ENCODE measurements at regions not wholly inside any gene's neighbourhood (a gene's known extent, or its start where the extent isn't known, plus 50 kb on each side); places are given as distances from the start of the nearest gene placed in this dataset.

- ATAC-seq (ENCODE audit: low FRiP score) (no peak), DNase-seq (ENCODE audit: low spot score) (no peak)
- TF ChIP-seq, protein P1, sequence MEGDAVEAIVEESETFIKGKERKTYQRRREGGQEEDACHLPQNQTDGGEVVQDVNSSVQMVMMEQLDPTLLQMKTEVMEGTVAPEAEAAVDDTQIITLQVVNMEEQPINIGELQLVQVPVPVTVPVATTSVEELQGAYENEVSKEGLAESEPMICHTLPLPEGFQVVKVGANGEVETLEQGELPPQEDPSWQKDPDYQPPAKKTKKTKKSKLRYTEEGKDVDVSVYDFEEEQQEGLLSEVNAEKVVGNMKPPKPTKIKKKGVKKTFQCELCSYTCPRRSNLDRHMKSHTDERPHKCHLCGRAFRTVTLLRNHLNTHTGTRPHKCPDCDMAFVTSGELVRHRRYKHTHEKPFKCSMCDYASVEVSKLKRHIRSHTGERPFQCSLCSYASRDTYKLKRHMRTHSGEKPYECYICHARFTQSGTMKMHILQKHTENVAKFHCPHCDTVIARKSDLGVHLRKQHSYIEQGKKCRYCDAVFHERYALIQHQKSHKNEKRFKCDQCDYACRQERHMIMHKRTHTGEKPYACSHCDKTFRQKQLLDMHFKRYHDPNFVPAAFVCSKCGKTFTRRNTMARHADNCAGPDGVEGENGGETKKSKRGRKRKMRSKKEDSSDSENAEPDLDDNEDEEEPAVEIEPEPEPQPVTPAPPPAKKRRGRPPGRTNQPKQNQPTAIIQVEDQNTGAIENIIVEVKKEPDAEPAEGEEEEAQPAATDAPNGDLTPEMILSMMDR (IDR thresholded peaks at IDR 0.05): no peak
Measured at GRCh38 chr5:141783947-141784296, 94.3 kb downstream of the PCDH1 start.

- ATAC-seq (ENCODE audit: low FRiP score) (no peak), DNase-seq (ENCODE audit: low spot score) (no peak)
- TF ChIP-seq, protein P1 (IDR thresholded peaks at IDR 0.05): no peak
Measured at GRCh38 chr5:141783005-141783946, 94.9 kb downstream of the PCDH1 start.

DNA sequence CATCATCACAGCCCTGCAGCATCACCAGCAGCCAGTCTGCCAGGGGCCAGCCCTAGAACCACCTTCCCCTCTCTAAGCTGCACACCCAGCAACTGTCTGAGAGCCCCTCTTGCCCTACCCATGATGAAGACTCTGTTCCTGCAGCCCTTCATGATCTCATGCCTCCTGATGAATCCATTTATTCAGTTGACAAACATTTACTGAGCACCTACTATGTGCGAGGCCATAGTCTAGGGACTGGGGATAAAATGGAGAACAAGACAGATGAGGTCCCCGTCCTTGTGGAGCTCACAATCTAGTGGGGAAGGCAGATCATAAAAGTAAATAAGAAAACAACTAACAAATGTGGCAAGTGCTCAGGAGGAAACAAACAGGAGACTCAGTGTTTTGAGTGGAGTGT, 96.3 kb downstream of the PCDH1 start:
- no peak for ATAC-seq (ENCODE audit: low FRiP score)
- TF ChIP-seq, protein P1 (IDR thresholded peaks at IDR 0.05): no peak
- DNase-seq (ENCODE audit: low spot score): no peak

DNA sequence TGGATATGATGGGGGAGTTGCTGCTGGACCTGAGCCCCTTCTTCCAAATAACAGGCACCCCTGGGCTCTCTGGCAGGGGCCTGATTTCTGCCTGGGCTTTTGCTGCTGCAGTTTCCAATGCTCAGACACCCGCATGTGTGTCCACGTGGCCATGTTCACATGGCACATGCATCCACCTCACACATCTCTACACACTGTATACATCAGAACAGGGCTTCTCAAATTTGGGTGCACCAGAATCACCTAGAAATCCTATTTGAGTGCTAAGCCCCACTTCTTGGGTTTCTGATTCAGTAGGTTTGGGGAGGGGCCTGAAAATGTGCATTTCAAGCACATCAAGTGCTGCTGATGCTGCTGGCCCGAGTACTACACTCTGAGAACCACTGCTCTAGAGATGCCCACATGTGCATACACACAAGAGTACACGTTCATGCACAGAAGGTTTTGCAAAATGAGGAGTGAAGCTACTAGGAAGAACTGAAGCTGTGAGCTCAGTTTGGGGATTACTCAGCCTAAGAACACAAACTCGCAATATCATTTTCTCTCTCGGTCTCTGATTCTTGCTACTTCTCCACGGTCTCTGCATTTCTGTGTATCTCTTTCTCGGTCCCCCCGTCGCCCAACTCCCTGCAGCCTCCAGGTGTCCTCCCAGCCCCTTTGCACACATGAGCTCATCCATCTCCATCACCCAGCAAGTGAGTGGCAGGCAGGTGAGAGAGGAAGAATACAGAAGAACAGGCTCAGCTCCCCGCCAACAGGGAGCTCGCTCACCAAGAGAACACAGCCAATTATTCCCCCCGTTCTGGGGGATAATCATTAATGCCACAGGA, 97.0 kb downstream of the PCDH1 start:
- ATAC-seq (ENCODE audit: low FRiP score) (no peak), DNase-seq (ENCODE audit: low spot score) (no peak)
- TF ChIP-seq, protein P1 (IDR thresholded peaks at IDR 0.05): no peak

DNA sequence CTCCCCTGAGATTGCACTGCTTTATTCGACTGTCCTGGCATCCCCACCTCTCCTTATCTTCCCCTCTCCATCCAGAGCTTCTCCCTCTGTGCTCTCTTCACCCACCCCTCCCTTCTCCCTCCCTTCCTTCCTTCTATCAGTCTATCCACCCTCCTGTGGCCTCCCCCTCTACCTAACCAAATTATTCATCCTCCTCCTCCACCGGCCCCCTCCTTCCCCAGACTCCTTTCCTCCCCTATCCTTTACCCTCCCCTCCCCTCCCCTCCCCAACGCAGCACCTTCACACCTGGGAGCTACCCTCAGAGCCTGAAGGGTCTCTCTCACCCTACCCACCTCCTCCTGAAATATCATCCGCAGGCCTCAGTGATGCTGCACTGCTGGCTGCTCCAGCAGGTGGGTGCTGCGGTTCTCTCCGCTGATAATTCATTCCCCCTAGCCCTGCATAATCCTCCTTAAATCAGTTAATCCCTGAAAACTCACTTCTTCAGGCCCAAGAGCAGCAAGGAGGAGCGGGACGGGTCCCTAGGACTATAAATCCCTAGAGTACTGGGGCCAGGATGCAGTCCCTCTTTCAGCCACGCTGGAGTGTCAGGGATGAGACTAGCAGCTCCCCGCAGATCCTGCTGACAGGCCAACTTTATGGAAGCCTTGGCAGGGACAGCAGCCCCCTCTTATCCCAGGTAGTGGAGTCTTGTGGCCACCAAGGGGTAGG, 97.8 kb downstream of the PCDH1 start:
- TF ChIP-seq, protein P1 (IDR thresholded peaks at IDR 0.05): no peak
- DNase-seq (ENCODE audit: low spot score): no peak
- ATAC-seq (ENCODE audit: low FRiP score): no peak

GRCh38 chr5:141779503-141779973, 97.5 kb upstream of the ARAP3 start:
- TF ChIP-seq, protein P1 (IDR thresholded peaks at IDR 0.05): no peak
- DNase-seq (ENCODE audit: low spot score) (no peak), ATAC-seq (ENCODE audit: low FRiP score) (peak; percentile 74)
